Neural cell (in vitro differentiated cells): ENCODE measurements at regions not wholly inside any gene's neighbourhood (a gene's known extent, or its start where the extent isn't known, plus 50 kb on each side); places are given as distances from the start of the nearest gene placed in this dataset.
"Not testable (repeated sequence)": the region's sequence is repeated elsewhere in the genome, so short reads cannot be mapped to it uniquely, and the experiment has no call there.

Experiments used
- H2AFZ ChIP-seq: fragments of 200-600, 300-800 bp; sonication (generic), shearing (Covaris generic); 2 replicates; pipeline ENCODE4 v1.6.0; 2014; ENCODE audit warnings: low read depth, mild to moderate bottlenecking, antibody characterized with exemption, low read length, moderate library complexity
- H3F3A ChIP-seq: fragments of 200-600 bp; shearing (Covaris generic); 2 replicates; pipeline ENCODE4 v1.6.1; 2016; ENCODE audit warnings: mild to moderate bottlenecking, moderate library complexity, mixed read lengths, antibody characterized with exemption, low read length; ENCODE audit not compliant: insufficient read depth, poor library complexity, severe bottlenecking
- H3K27ac ChIP-seq: fragments of 200-600, 300-800 bp; sonication (generic), shearing (Covaris generic); 2 replicates; pipeline ENCODE4 v1.5.1; 2014; ENCODE audit warnings: mild to moderate bottlenecking, low read length, moderate library complexity
- H3K27me3 ChIP-seq: fragments of 300-800, 200-600 bp; sonication (generic), shearing (Covaris generic); 2 replicates; pipeline ENCODE4 v1.6.0; 2014; ENCODE audit warnings: mild to moderate bottlenecking, low read depth, low read length, moderate library complexity; ENCODE audit not compliant: insufficient read depth
- H3K36me3 ChIP-seq: fragments of 300-800, 200-600 bp; sonication (generic), shearing (Covaris generic); 2 replicates; pipeline ENCODE4 v1.5.1; 2014; ENCODE audit warnings: mild to moderate bottlenecking, antibody characterized with exemption, low read length, moderate library complexity; ENCODE audit not compliant: insufficient read depth
- H3K4me2 ChIP-seq: fragments of 300-800, 200-600 bp; sonication (generic), shearing (Covaris generic); 2 replicates; pipeline ENCODE4 v1.6.0; 2014; ENCODE audit warnings: mild to moderate bottlenecking, low read length
- H3K4me3 ChIP-seq: fragments of 300-800, 200-600 bp; sonication (generic), shearing (Covaris generic); 2 replicates; pipeline ENCODE4 v1.5.1; 2014; ENCODE audit warnings: mild to moderate bottlenecking, low read length, moderate library complexity
- H3K79me2 ChIP-seq: fragments of 200-600 bp; shearing (Covaris generic); replicated peaks from 2 replicates; pipeline ENCODE4 v1.6.0; 2014; ENCODE audit warnings: mild to moderate bottlenecking, low read length, moderate library complexity; ENCODE audit not compliant: insufficient read depth
- H3K9ac ChIP-seq: fragments of 300-800, 200-600 bp; sonication (generic), shearing (Covaris generic); 2 replicates; pipeline ENCODE4 v1.6.1; 2016; ENCODE audit warnings: mild to moderate bottlenecking, low read length, mixed read lengths
- H3K9me2 ChIP-seq: fragments of 200-600 bp; shearing (Covaris generic); 2 replicates; pipeline ENCODE4 v1.6.1; 2016; ENCODE audit warnings: mild to moderate bottlenecking, low read length, mixed read lengths; ENCODE audit not compliant: insufficient read depth
- H3K9me3 ChIP-seq: fragments of 200-600, 300-800 bp; sonication (generic), shearing (Covaris generic); 2 replicates; pipeline ENCODE4 v1.6.1; 2016; ENCODE audit warnings: mild to moderate bottlenecking, mixed run types, low read length, moderate library complexity, mixed read lengths
- H4K20me1 ChIP-seq: fragments of 200-600 bp; shearing (Covaris generic); 2 replicates; pipeline ENCODE4 v1.6.1; 2016; ENCODE audit warnings: mild to moderate bottlenecking, mixed run types; ENCODE audit not compliant: insufficient read depth
- EZH2 ChIP-seq: fragments of 200-600, 300-800 bp; shearing (Covaris generic), sonication (generic); IDR thresholded peaks from 2 replicates; pipeline ENCODE4 v1.6.1; 2014; ENCODE audit warnings: antibody characterized with exemption, low read length, borderline replicate concordance, mild to moderate bottlenecking; ENCODE audit not compliant: insufficient read depth, poor library complexity, severe bottlenecking
- POLR2AphosphoS5 ChIP-seq: IDR thresholded peaks from 2 replicates; pipeline ENCODE4 v1.6.1; 2012
- TAF1 ChIP-seq: IDR thresholded peaks from 2 replicates; pipeline ENCODE4 v1.6.1; 2012; ENCODE audit warnings: low read depth

GRCh38 chr2:39834426-39834825, 55.4 kb upstream of the THUMPD2 start:
- Histone ChIP-seq H2AFZ (no peak overlapping the region), H3K4me3 (no peak overlapping the region), H3K9me2 (no peaks in the 10 kb centered on the region), H3K4me2 (no peak overlapping the region), H3K27ac (no peak overlapping the region), H3K9me3 (peaks cover 2% of the 10 kb centered on the region), H3K27me3 (no peaks in the 10 kb centered on the region), H3K9ac (no peak overlapping the region), H3F3A (no peaks in the 10 kb centered on the region), H3K36me3 (no peaks in the 10 kb centered on the region), H3K79me2 (no peaks in the 10 kb centered on the region), H4K20me1 (no peaks in the 10 kb centered on the region)
- TF ChIP-seq EZH2 (no peak), POLR2AphosphoS5 (no peak), TAF1 (no peak)

- not testable (repeated sequence) for H3K4me2 ChIP-seq, H3K27me3 ChIP-seq, H3F3A ChIP-seq, H3K9me2 ChIP-seq, H4K20me1 ChIP-seq, H3K9ac ChIP-seq, H3K79me2 ChIP-seq, H3K9me3 ChIP-seq, H2AFZ ChIP-seq, H3K36me3 ChIP-seq, H3K27ac ChIP-seq, H3K4me3 ChIP-seq
Observed at GRCh38 chr2:39830610-39831009, 51.6 kb upstream of the THUMPD2 start.
